Liver (tissue), 8 donors: ENCODE measurements at regions not wholly inside any gene's neighbourhood (a gene's known extent, or its start where the extent isn't known, plus 50 kb on each side); places are given as distances from the start of the nearest gene placed in this dataset.
A peak's percentile ranks its signal among the peaks of the same experiment; 100 is the strongest.

ENCODE experiments used
- DNase-seq: peaks from one replicate; pipeline ENCODE4 v3.0.0-alpha.2; 2017; ENCODE audit warnings: low spot score
- H3K27ac ChIP-seq, 2 donors: one replicate each; pipeline ENCODE4 v1.7.0; 2013; ENCODE audit warnings: inconsistent platforms in 2 of 2, low read length in 2 of 2, control low read depth in 1 of 2, low read depth in 1 of 2, mild to moderate bottlenecking in 1 of 2
- H3K27me3 ChIP-seq, 4 donors: one replicate each; pipeline versions ENCODE4 v1.6.1 to v1.7.0; 2013; ENCODE audit warnings: low read length in 3 of 4, inconsistent platforms in 1 of 4, mild to moderate bottlenecking in 1 of 4, moderate library complexity in 1 of 4; ENCODE audit not compliant: control insufficient read depth in 4 of 4, insufficient read depth in 4 of 4
- H3K36me3 ChIP-seq, 4 donors: one replicate each; pipeline versions ENCODE4 v1.6.1 to v1.7.0; 2013; ENCODE audit warnings: low read length in 3 of 4, mild to moderate bottlenecking in 3 of 4, low read depth in 1 of 4, moderate library complexity in 1 of 4; ENCODE audit not compliant: control insufficient read depth in 4 of 4, insufficient read depth in 3 of 4
- H3K4me1 ChIP-seq, 4 donors: one replicate each; pipeline versions ENCODE4 v1.6.1 to v1.7.0; 2013; ENCODE audit warnings: low read length in 3 of 4, mild to moderate bottlenecking in 3 of 4, moderate library complexity in 1 of 4; ENCODE audit not compliant: control insufficient read depth in 4 of 4, insufficient read depth in 4 of 4
- H3K4me3 ChIP-seq, 3 donors: one replicate each; pipeline versions ENCODE4 v1.6.1 to v1.7.0; 2013; ENCODE audit warnings: low read length in 3 of 3, control low read depth in 1 of 3, low read depth in 1 of 3, mild to moderate bottlenecking in 1 of 3
- H3K9ac ChIP-seq, 2 donors: one replicate each; pipeline ENCODE4 v1.7.0; 2013; ENCODE audit warnings: low read length in 2 of 2, mild to moderate bottlenecking in 2 of 2, moderate library complexity in 2 of 2, control low read depth in 1 of 2, low read depth in 1 of 2
- H3K9me3 ChIP-seq, 4 donors: one replicate each; pipeline versions ENCODE4 v1.6.1 to v1.7.0; 2013; ENCODE audit warnings: low read length in 3 of 4; ENCODE audit not compliant: control insufficient read depth in 4 of 4
- CTCF ChIP-seq: fragments of 150-350 bp; IDR thresholded peaks from 2 replicates; pipeline ENCODE4 v1.5.1; 2017; ENCODE audit warnings: improper control_type of control experiment, low read depth, low read length; ENCODE audit not compliant: missing input control
- FOXA1 ChIP-seq: IDR thresholded peaks from 2 replicates; pipeline ENCODE4 v1.6.1; 2016; ENCODE audit warnings: antibody characterized with exemption
- FOXA2 ChIP-seq: IDR thresholded peaks from 2 replicates; pipeline ENCODE4 v1.6.1; 2016; ENCODE audit warnings: antibody characterized with exemption
- GABPA ChIP-seq, 2 donors: IDR thresholded peaks in 1 of 2; conservative IDR thresholded peaks in 1 of 2; 2 replicates each; pipeline ENCODE4 v1.6.1; 2016; ENCODE audit warnings: antibody characterized with exemption in 2 of 2, mild to moderate bottlenecking in 1 of 2, moderate library complexity in 1 of 2
- HNF4G ChIP-seq: IDR thresholded peaks from 2 replicates; pipeline ENCODE4 v1.6.1; 2016; ENCODE audit warnings: antibody characterized with exemption
- JUND ChIP-seq, 2 donors: IDR thresholded peaks; 2 replicates each; pipeline ENCODE4 v1.6.1; 2016; ENCODE audit warnings: antibody characterized with exemption in 2 of 2
- NR2F2 ChIP-seq: IDR thresholded peaks from 2 replicates; pipeline ENCODE4 v1.6.1; 2016; ENCODE audit warnings: antibody characterized with exemption
- RAD21 ChIP-seq, 2 donors: IDR thresholded peaks; 2 replicates each; pipeline ENCODE4 v1.6.1; 2016; ENCODE audit warnings: antibody characterized with exemption in 2 of 2, mild to moderate bottlenecking in 2 of 2
- REST ChIP-seq: IDR thresholded peaks from 2 replicates; pipeline ENCODE4 v1.6.1; 2016; ENCODE audit warnings: antibody characterized with exemption, mild to moderate bottlenecking
- RXRA ChIP-seq, 2 donors: IDR thresholded peaks; 2 replicates each; pipeline ENCODE4 v1.6.1; 2017 to 2018; ENCODE audit warnings: antibody characterized with exemption in 2 of 2, mild to moderate bottlenecking in 1 of 2
- SP1 ChIP-seq: IDR thresholded peaks from 2 replicates; pipeline ENCODE4 v1.6.1; 2018; ENCODE audit warnings: antibody characterized with exemption, mild to moderate bottlenecking
- TAF1 ChIP-seq: conservative IDR thresholded peaks from 2 replicates; pipeline ENCODE4 v1.6.1; 2016; ENCODE audit warnings: antibody characterized with exemption, mild to moderate bottlenecking
- WGBS: extraction: QIAGEN DNeasy Blood & Tissue Kit; methylation state at CpG from one replicate; pipeline ENCODE4 v1.1.7; 2013; 5-methylcytosine and 5-hydroxymethylcytosine counted together
- TF ChIP-seq, protein P1 (sequence below): IDR thresholded peaks from 2 replicates; pipeline ENCODE4 v1.6.1; 2016; ENCODE audit warnings: antibody characterized with exemption
- TF ChIP-seq, protein P2 (sequence below): IDR thresholded peaks from 2 replicates; pipeline ENCODE4 v1.6.1; 2016; ENCODE audit warnings: antibody characterized with exemption
- donor health status: healthy.
- donor health status: healthy.
- donor health status: healthy.
- donor health status: healthy.
- donor health status: healthy.

GRCh38 chrX:65598559-65599147 lies 64.1 kb upstream of the LAS1L start (continued):
- no peak for TF ChIP-seq FOXA1
- no peak for TF ChIP-seq JUND (IDR thresholded peaks at IDR 0.05)
- TF ChIP-seq SP1, result no peak
- TF ChIP-seq, protein P1, sequence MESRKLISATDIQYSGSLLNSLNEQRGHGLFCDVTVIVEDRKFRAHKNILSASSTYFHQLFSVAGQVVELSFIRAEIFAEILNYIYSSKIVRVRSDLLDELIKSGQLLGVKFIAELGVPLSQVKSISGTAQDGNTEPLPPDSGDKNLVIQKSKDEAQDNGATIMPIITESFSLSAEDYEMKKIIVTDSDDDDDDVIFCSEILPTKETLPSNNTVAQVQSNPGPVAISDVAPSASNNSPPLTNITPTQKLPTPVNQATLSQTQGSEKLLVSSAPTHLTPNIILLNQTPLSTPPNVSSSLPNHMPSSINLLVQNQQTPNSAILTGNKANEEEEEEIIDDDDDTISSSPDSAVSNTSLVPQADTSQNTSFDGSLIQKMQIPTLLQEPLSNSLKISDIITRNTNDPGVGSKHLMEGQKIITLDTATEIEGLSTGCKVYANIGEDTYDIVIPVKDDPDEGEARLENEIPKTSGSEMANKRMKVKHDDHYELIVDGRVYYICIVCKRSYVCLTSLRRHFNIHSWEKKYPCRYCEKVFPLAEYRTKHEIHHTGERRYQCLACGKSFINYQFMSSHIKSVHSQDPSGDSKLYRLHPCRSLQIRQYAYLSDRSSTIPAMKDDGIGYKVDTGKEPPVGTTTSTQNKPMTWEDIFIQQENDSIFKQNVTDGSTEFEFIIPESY, result no peak
- TF ChIP-seq GABPA (IDR thresholded peaks at IDR 0.05 in 1 of 2, conservative IDR thresholded peaks at IDR 0.05 in 1 of 2), result no peak
- no peak for TF ChIP-seq TAF1

DNA sequence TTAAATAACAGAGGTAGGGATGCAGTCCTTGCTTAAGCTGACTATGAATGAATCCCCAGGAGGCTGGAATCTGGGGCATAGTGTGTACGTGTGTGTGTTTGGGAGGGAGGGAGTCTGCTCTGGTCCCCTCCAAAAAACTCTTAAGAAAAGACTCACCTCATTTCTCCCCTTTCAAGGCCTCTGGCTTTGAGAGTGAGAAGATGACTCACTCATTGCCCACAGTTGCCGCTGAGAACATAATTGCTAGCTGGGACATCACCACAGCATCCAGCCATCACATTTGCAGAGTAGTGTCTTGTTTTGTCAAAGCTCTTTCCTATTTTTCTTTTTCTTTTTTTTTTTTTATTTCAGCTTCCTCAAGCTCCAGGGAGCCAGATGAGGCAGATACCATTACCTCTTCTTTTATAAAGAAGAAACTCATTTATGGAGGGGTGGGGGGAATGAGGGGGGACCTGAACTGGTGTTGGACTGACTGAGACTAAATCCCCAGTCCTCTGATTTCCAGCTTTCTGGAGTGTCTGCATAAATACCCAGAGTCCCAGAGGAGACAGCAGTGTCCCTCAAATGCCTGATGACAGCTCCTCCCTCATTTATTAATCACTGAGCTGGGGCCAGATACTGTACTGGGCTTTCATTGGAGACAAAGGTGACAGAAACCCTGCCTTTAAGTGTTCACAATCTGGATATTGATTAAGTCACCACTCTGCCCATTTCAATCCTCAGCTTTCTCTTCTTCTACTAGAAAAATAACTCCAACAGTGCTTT lies 61.9 kb upstream of the LAS1L start:
- Histone ChIP-seq H3K4me3 (no peak overlapping the region), H3K9me3 (no peaks in the 10 kb centered on the region), H3K36me3 (no peaks in the 10 kb centered on the region), H3K4me1 (no peaks in the 10 kb centered on the region), H3K27me3 (no peaks in the 10 kb centered on the region), H3K27ac (peak overlapping the region; percentile 36 to 61), H3K9ac (peak overlapping the region in 1 of 2 donors; percentile 47)
- TF ChIP-seq HNF4G, result no peak
- peak in 1 of 2 donors; percentile 9 for TF ChIP-seq JUND (IDR thresholded peaks at IDR 0.05)
- TF ChIP-seq FOXA1, result no peak
- no peak for TF ChIP-seq FOXA2
- WGBS, result 61% methylated on average over 2 of the region's 2 CpGs
- no peak for DNase-seq

- Histone ChIP-seq H3K27ac (peak overlapping the region; percentile 36 to 61), H3K9me3 (no peaks in the 10 kb centered on the region), H3K9ac (peak overlapping the region in 1 of 2 donors; percentile 5), H3K36me3 (no peaks in the 10 kb centered on the region), H3K27me3 (no peaks in the 10 kb centered on the region), H3K4me3 (no peak overlapping the region), H3K4me1 (no peaks in the 10 kb centered on the region)
- DNase-seq, result peak; percentile 86
- 18% methylated on average over 3 of the region's 3 CpGs for WGBS
- TF ChIP-seq REST, result no peak
- TF ChIP-seq GABPA (IDR thresholded peaks at IDR 0.05 in 1 of 2, conservative IDR thresholded peaks at IDR 0.05 in 1 of 2), result no peak
- TF ChIP-seq, protein P2, sequence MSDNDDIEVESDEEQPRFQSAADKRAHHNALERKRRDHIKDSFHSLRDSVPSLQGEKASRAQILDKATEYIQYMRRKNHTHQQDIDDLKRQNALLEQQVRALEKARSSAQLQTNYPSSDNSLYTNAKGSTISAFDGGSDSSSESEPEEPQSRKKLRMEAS, result peak; percentile 20
- peak; percentile 100 for TF ChIP-seq RAD21 (IDR thresholded peaks at IDR 0.05)
- TF ChIP-seq CTCF, result peak; percentile 99
- TF ChIP-seq SP1, result no peak
- TF ChIP-seq NR2F2, result peak; percentile 10
- TF ChIP-seq RXRA (IDR thresholded peaks at IDR 0.05), result peak in 1 of 2 donors; percentile 40
- peak; percentile 5 for TF ChIP-seq FOXA2
Measured at GRCh38 chrX:65595460-65595876, 60.9 kb upstream of the LAS1L start.
